ENCODE measurements at regions not wholly inside any gene's neighbourhood (a gene's known extent, or its start where the extent isn't known, plus 50 kb on each side); places are given as distances from the start of the nearest gene placed in this dataset.

DNA sequence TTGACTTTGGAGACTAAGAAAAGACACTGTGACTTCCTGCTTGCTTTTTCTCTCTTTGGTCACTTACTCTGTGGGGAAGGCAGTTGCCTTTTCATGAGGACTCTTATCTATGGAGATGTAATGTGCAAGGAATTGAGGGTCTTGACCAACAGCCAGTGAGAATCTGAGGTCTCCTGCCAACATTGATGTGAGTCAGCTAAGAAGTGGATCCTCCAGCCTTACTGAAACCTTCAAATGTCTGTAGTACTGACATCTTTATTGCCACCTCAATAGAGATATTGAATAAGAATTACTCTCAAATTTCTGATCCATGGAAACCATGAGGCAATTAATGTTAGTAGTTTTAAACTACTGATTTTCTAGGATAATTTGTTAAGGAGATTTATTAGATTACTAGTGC is 598.4 kb downstream of the ADGRL2 start:
- TF ChIP-seq, protein P1, sequence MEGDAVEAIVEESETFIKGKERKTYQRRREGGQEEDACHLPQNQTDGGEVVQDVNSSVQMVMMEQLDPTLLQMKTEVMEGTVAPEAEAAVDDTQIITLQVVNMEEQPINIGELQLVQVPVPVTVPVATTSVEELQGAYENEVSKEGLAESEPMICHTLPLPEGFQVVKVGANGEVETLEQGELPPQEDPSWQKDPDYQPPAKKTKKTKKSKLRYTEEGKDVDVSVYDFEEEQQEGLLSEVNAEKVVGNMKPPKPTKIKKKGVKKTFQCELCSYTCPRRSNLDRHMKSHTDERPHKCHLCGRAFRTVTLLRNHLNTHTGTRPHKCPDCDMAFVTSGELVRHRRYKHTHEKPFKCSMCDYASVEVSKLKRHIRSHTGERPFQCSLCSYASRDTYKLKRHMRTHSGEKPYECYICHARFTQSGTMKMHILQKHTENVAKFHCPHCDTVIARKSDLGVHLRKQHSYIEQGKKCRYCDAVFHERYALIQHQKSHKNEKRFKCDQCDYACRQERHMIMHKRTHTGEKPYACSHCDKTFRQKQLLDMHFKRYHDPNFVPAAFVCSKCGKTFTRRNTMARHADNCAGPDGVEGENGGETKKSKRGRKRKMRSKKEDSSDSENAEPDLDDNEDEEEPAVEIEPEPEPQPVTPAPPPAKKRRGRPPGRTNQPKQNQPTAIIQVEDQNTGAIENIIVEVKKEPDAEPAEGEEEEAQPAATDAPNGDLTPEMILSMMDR (IDR thresholded peaks at IDR 0.05), result no peak
- TF ChIP-seq EP300 (IDR thresholded peaks at IDR 0.05), result no peak
- TF ChIP-seq POLR2A (IDR thresholded peaks at IDR 0.05), result no peak
- TF ChIP-seq POLR2AphosphoS5 (IDR thresholded peaks at IDR 0.05), result no peak
- intact Hi-C loops (cut with DNase I; ENCODE audit: low total_unique reads), result no loop called here
- H3K4me1 ChIP-seq, result no peaks in the 10 kb centered on the region
- H3K9me3 ChIP-seq, result no peaks in the 10 kb centered on the region
- H3K27me3 ChIP-seq, result no peaks in the 10 kb centered on the region
- no peaks in the 10 kb centered on the region for H3K36me3 ChIP-seq
- no peak overlapping the region for H3K4me3 ChIP-seq
- no peak for DNase-seq
- H3K27ac ChIP-seq, result no peak overlapping the region

DNA sequence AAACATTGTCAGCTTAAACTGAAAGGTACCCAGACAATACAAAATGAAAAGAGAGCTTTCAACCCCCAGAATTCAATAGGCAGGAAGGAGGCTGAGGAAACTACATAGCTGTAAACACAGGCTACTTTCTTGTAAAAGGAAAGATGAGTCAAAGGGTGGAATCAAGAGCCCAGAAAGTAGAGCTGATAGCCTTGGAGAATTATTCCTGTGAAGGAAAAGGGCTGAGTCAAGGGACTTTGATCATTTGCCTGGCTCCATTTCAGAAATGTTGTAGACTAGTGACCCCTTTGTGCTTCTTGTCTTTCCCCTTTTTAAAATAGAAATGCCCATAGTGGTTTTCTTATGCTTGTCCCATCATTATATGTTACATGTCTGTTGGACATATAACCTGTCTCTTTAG is 597.6 kb downstream of the ADGRL2 start:
- H3K27ac ChIP-seq, result no peak overlapping the region
- intact Hi-C loops (cut with DNase I; ENCODE audit: low total_unique reads), result no loop called here
- TF ChIP-seq, protein P1 (IDR thresholded peaks at IDR 0.05), result no peak
- TF ChIP-seq POLR2AphosphoS5 (IDR thresholded peaks at IDR 0.05), result no peak
- no peak for TF ChIP-seq EP300 (IDR thresholded peaks at IDR 0.05)
- no peak for TF ChIP-seq POLR2A (IDR thresholded peaks at IDR 0.05)

DNA sequence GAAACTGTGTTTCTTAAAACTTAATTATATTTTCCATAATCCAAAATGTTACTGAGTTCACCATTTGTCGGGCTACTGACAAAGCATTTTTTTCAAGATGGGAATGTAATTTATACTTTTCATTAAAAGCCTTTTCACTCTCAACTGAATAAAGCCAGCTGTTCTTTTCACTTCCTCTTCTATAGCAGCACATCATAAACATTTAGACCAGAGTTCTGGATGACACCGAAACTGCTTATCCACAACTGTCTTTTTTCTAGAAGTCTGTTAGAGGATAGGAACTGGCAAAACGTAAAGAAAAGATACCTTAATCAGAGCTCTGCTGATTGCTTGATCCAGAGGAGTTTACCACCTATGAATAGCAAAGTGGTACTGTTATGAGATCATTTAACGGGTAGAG is 594.7 kb downstream of the ADGRL2 start:
- no peak overlapping the region for H3K27ac ChIP-seq
- no peak for TF ChIP-seq POLR2A (IDR thresholded peaks at IDR 0.05)
- TF ChIP-seq EP300 (IDR thresholded peaks at IDR 0.05), result no peak
- no peaks in the 10 kb centered on the region for H3K27me3 ChIP-seq
- H3K4me1 ChIP-seq, result no peaks in the 10 kb centered on the region
- DNase-seq, result no peak
- no peak overlapping the region for H3K4me3 ChIP-seq
- H3K9me3 ChIP-seq, result no peaks in the 10 kb centered on the region
- WGBS, 5 donors, result 50 to 65% (median 63%) methylated on average over 4 of the region's 4 CpGs
- intact Hi-C loops (cut with DNase I; ENCODE audit: low total_unique reads), result no loop called here
- no peaks in the 10 kb centered on the region for H3K36me3 ChIP-seq

More for the DNA sequence above, 597.6 kb downstream of the ADGRL2 start:
- Histone ChIP-seq H3K27me3 (no peaks in the 10 kb centered on the region), H3K4me3 (no peak overlapping the region), H3K36me3 (no peaks in the 10 kb centered on the region), H3K4me1 (no peaks in the 10 kb centered on the region), H3K9me3 (no peaks in the 10 kb centered on the region)
- no peak for DNase-seq

DNA sequence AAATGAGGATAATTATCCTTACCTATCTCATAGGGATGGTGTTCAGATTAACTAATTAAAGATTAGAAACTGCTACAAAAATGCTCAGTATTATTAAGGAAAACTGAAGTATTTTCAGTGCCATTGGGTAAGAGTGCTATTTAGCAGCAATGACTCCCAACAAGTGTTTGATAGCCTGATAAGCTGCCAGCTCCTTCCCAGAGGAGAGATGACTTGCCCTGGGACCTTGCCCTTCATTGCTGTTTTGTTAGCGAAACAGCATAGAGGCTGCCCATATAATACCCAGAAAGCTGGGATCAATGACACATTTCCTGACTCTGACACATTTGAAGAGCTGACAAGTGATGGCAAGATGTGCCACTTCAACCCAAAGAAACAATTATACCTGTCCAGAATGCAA is 592.2 kb downstream of the ADGRL2 start:
- Histone ChIP-seq H3K27ac (no peak overlapping the region), H3K36me3 (no peaks in the 10 kb centered on the region), H3K4me3 (no peak overlapping the region), H3K9me3 (no peaks in the 10 kb centered on the region), H3K4me1 (no peaks in the 10 kb centered on the region), H3K27me3 (no peaks in the 10 kb centered on the region)
- TF ChIP-seq, protein P1 (IDR thresholded peaks at IDR 0.05), result no peak
- TF ChIP-seq EP300 (IDR thresholded peaks at IDR 0.05), result no peak
- no peak for TF ChIP-seq POLR2A (IDR thresholded peaks at IDR 0.05)
- no peak for TF ChIP-seq POLR2AphosphoS5 (IDR thresholded peaks at IDR 0.05)
- intact Hi-C loops (cut with DNase I; ENCODE audit: low total_unique reads), result no loop called here
- no peak for DNase-seq
- 92 to 100% (median 94%) methylated on average over 1 of the region's 1 CpG for WGBS, 5 donors

DNA sequence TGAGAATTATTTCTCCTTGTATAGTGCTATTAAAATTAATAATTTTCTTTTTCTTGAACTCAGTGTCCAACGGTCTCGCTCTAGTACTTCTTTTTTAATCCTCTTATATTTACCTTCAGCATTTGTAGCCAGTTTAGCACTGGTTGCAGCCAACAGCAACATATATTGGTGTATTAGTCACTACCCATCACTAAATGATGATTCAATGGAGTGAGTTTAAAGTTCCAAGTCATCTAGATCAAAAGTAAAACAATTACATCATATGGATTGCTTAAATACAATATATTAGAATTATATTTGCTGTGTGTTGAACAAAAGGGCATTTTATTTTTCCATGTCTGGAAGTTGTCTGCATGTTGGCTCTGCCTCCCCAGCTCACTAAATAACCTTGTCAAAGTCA is 591.8 kb downstream of the ADGRL2 start:
- H3K4me3 ChIP-seq, result no peak overlapping the region
- no peak overlapping the region for H3K27ac ChIP-seq
- no peak for DNase-seq
- no peaks in the 10 kb centered on the region for H3K4me1 ChIP-seq
- H3K27me3 ChIP-seq, result no peaks in the 10 kb centered on the region
- intact Hi-C loops (cut with DNase I; ENCODE audit: low total_unique reads), result no loop called here
- TF ChIP-seq POLR2AphosphoS5 (IDR thresholded peaks at IDR 0.05) (no peak), EP300 (IDR thresholded peaks at IDR 0.05) (no peak), POLR2A (IDR thresholded peaks at IDR 0.05) (no peak)
- TF ChIP-seq, protein P1 (IDR thresholded peaks at IDR 0.05), result no peak
- no peaks in the 10 kb centered on the region for H3K36me3 ChIP-seq
- 78 to 94% (median 87%) methylated on average over 2 of the region's 2 CpGs for WGBS, 5 donors
- no peaks in the 10 kb centered on the region for H3K9me3 ChIP-seq

All from stomach (tissue), 8 donors.